ENCODE measurements at regions not wholly inside any gene's neighbourhood (a gene's known extent, or its start where the extent isn't known, plus 50 kb on each side); places are given as distances from the start of the nearest gene placed in this dataset.

DNA sequence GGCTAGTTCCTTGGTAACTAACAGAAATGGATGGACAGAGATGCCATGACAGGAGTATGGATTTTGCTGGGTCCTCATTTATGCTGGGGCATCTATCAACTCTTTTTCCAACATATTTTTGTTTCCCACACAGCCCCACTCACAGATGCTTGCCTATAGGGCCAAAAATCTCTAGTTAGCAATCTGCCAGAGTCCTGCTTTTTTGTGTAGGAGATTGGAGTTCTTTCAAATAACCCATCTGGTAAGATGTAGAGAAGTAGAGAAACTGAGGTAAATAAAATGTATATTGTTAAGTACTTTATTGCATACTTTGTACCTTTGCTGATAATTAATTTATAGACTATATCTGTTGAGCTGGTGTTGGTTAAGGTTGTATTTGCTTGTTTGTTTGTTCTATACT is 456.5 kb upstream of the GOLIM4 start:
- Histone ChIP-seq H3K4me3 (no peak overlapping the region), H3K27ac (no peak overlapping the region), H3K27me3 (no peaks in the 10 kb centered on the region), H3K9me3 (no peaks in the 10 kb centered on the region), H3K4me1 (no peaks in the 10 kb centered on the region), H3K36me3 (no peaks in the 10 kb centered on the region)
- TF ChIP-seq, protein P1, sequence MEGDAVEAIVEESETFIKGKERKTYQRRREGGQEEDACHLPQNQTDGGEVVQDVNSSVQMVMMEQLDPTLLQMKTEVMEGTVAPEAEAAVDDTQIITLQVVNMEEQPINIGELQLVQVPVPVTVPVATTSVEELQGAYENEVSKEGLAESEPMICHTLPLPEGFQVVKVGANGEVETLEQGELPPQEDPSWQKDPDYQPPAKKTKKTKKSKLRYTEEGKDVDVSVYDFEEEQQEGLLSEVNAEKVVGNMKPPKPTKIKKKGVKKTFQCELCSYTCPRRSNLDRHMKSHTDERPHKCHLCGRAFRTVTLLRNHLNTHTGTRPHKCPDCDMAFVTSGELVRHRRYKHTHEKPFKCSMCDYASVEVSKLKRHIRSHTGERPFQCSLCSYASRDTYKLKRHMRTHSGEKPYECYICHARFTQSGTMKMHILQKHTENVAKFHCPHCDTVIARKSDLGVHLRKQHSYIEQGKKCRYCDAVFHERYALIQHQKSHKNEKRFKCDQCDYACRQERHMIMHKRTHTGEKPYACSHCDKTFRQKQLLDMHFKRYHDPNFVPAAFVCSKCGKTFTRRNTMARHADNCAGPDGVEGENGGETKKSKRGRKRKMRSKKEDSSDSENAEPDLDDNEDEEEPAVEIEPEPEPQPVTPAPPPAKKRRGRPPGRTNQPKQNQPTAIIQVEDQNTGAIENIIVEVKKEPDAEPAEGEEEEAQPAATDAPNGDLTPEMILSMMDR (IDR thresholded peaks at IDR 0.05) = no peak
- DNase-seq (ENCODE audit: low spot score in 2 of 2) = no peak
- intact Hi-C loops (cut with DNase I) = no loop called here

DNA sequence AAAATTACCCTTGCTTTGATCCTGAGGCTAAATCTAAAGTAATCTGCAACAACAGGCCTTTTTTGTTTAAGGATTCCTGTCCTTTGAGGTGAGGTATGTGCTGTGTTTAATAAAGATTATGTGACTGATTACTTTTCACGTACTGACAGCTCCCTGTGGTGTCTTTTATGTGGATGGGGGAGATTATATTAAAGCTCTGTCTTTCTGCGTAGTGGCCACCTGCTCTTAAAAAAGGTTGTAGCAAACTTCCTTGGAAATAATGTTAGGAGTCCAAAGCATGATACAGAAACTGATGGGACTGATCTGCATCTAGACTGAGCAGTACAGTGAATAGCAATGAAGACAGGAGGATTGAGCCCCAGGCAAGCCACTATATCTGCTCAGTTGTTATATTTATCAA is 453.0 kb upstream of the GOLIM4 start:
- Histone ChIP-seq H3K27me3 (no peaks in the 10 kb centered on the region), H3K27ac (no peak overlapping the region), H3K4me3 (no peak overlapping the region), H3K36me3 (no peaks in the 10 kb centered on the region), H3K4me1 (no peaks in the 10 kb centered on the region), H3K9me3 (no peaks in the 10 kb centered on the region)
- TF ChIP-seq, protein P1 (IDR thresholded peaks at IDR 0.05) = no peak
- intact Hi-C loops (cut with DNase I) = no loop called here
- no peak for DNase-seq (ENCODE audit: low spot score in 2 of 2)

DNA sequence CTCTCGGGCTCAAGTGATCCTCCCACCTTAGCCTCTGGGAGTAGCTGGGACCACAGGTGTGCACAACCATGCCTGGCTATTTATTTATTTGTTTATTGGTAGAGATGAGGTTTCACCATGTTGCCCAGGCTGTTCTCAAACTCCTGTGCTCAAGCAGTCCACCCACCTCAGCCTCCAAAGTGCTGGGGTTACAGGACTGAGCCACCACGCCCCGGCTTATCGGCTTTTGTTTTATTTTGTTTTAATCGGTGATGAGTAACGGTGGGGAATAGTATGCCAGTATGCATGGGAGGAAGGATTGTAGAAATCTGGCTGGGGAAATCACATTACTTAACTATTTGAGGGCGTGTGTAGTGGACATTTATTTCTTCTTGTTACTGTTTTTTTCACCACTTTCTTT is 451.0 kb upstream of the GOLIM4 start:
- H3K27ac ChIP-seq = no peak overlapping the region
- TF ChIP-seq, protein P1 (IDR thresholded peaks at IDR 0.05) = no peak
- no peaks in the 10 kb centered on the region for H3K27me3 ChIP-seq
- no peaks in the 10 kb centered on the region for H3K4me1 ChIP-seq
- H3K36me3 ChIP-seq = no peaks in the 10 kb centered on the region
- DNase-seq (ENCODE audit: low spot score in 2 of 2) = no peak
- no peaks in the 10 kb centered on the region for H3K9me3 ChIP-seq
- H3K4me3 ChIP-seq = no peak overlapping the region
- intact Hi-C loops (cut with DNase I) = no loop called here

DNA sequence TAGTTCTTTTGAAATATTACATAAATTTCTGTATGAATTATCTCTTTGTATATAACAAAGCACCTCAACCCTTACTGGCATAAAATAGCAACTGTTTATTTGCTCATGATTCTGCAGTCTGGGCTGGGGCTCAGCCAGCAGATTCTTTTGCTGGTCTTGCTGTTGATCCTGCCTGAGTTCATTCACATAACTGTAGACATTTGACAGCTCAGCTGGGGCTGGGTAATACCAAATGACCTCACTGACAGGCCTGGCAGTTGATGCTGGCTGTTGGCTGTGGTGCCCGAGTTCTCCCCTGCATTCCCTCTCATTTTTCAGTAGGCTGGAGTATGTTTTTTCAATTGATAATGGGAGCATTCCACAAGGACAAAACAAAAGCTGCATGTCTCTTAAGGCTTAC is 449.9 kb upstream of the GOLIM4 start:
- Histone ChIP-seq H3K4me1 (no peaks in the 10 kb centered on the region), H3K9me3 (no peaks in the 10 kb centered on the region), H3K36me3 (no peaks in the 10 kb centered on the region), H3K4me3 (no peak overlapping the region), H3K27ac (no peak overlapping the region), H3K27me3 (no peaks in the 10 kb centered on the region)
- TF ChIP-seq, protein P1 (IDR thresholded peaks at IDR 0.05) = no peak
- intact Hi-C loops (cut with DNase I) = no loop called here
- no peak for DNase-seq (ENCODE audit: low spot score in 2 of 2)

DNA sequence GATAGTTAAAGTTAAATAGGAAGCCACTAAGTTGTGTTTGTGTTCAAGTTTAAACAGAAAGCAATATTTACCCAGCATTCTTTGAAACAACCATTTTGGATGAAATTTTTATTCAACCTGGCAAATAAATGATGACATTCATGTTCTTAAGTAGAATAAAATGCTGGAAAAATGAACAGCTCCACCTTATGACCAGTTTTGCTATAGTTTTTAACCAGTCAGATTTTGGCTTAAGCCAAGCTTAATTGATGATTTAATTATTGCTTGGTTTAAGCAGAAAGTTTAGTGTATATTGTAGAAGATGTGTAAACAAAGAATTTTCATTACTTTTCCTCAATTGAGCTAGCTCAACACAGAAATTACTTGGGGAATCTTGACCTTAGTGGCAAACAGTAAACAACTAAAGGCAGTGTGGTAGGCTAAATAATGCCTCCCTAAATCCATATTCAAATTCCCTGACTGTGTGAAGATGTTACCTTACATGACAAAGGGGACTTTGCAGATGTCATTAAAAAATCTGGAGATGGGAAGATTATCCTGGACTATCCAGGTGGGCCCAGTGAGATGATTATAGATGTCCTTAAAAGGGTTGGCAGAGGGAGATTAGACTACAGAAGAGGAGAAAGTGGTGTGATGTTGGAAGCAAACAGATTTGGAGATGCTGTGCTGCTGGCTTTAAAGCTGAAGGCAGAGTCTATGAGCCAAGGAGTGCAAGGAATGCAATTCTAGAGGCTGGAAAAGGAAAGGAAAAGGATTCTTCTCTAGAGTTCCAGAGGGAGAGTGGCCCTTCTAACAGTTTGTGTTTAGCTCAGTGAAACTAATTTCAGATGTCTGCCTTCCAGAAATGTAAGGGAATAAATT is 448.6 kb upstream of the GOLIM4 start:
- Histone ChIP-seq H3K27ac (no peak overlapping the region), H3K4me1 (no peaks in the 10 kb centered on the region), H3K27me3 (no peaks in the 10 kb centered on the region), H3K9me3 (no peaks in the 10 kb centered on the region), H3K36me3 (no peaks in the 10 kb centered on the region), H3K4me3 (no peak overlapping the region)
- TF ChIP-seq, protein P1 (IDR thresholded peaks at IDR 0.05) = no peak
- no peak for DNase-seq (ENCODE audit: low spot score in 2 of 2)
- intact Hi-C loops (cut with DNase I) = no loop called here
